GM23248 (cell line): ENCODE measurements at regions not wholly inside any gene's neighbourhood (a gene's known extent, or its start where the extent isn't known, plus 50 kb on each side); places are given as distances from the start of the nearest gene placed in this dataset.

ENCODE experiments used
- DNase-seq: peaks from one replicate; pipeline ENCODE4 v3.0.0-alpha.2; 2015
- H2AFZ ChIP-seq: fragments of 200-600 bp; sonication (generic); 2 replicates; pipeline ENCODE4 v1.6.1; 2016; ENCODE audit warnings: antibody characterized with exemption
- H3F3A ChIP-seq: fragments of 200-600 bp; sonication (generic); 2 replicates; pipeline ENCODE4 v1.6.1; 2016; ENCODE audit warnings: mild to moderate bottlenecking, antibody characterized with exemption, mixed run types; ENCODE audit not compliant: insufficient read depth
- H3K27ac ChIP-seq: fragments of 200-600 bp; sonication (generic); 2 replicates; pipeline ENCODE4 v1.5.1; 2016; ENCODE audit warnings: mild to moderate bottlenecking
- H3K27me3 ChIP-seq: fragments of 200-600 bp; sonication (generic); replicated peaks from 2 replicates; pipeline ENCODE4 v1.6.1; 2016; ENCODE audit warnings: mild to moderate bottlenecking; ENCODE audit not compliant: insufficient read depth
- H3K36me3 ChIP-seq: fragments of 200-600 bp; sonication (generic); 2 replicates; pipeline ENCODE4 v1.6.1; 2016; ENCODE audit warnings: low read depth, mild to moderate bottlenecking
- H3K4me1 ChIP-seq: fragments of 200-600 bp; sonication (generic); 2 replicates; pipeline ENCODE4 v1.6.1; 2016; ENCODE audit warnings: mild to moderate bottlenecking; ENCODE audit not compliant: insufficient read depth
- H3K4me2 ChIP-seq: fragments of 200-600 bp; sonication (generic); one replicate; pipeline ENCODE4 v1.6.1; 2016; ENCODE audit warnings: mild to moderate bottlenecking; ENCODE audit not compliant: unreplicated experiment
- H3K4me3 ChIP-seq: fragments of 200-600 bp; sonication (generic); 2 replicates; pipeline ENCODE4 v1.5.1; 2016; ENCODE audit warnings: mild to moderate bottlenecking
- H3K79me2 ChIP-seq: fragments of 200-600 bp; sonication (generic); 2 replicates; pipeline ENCODE4 v1.6.1; 2016; ENCODE audit warnings: mild to moderate bottlenecking; ENCODE audit not compliant: insufficient read depth
- H3K9ac ChIP-seq: fragments of 200-600 bp; sonication (generic); 2 replicates; pipeline ENCODE4 v1.6.1; 2016; ENCODE audit warnings: mild to moderate bottlenecking
- H3K9me2 ChIP-seq: fragments of 200-600 bp; sonication (generic); 2 replicates; pipeline ENCODE4 v1.6.1; 2016; ENCODE audit warnings: mixed run types, mild to moderate bottlenecking, moderate library complexity; ENCODE audit not compliant: insufficient read depth
- H3K9me3 ChIP-seq: fragments of 200-600 bp; sonication (generic); one replicate; pipeline ENCODE4 v1.6.1; 2017; ENCODE audit warnings: low read depth
- H4K20me1 ChIP-seq: fragments of 200-600 bp; sonication (generic); 2 replicates; pipeline ENCODE4 v1.6.0; 2016; ENCODE audit not compliant: insufficient read depth
- EZH2 ChIP-seq: fragments of 200-600 bp; sonication (generic); IDR thresholded peaks from 2 replicates; pipeline ENCODE4 v1.6.1; 2018; ENCODE audit warnings: antibody characterized with exemption, mild to moderate bottlenecking; ENCODE audit not compliant: insufficient read depth, poor library complexity, severe bottlenecking
- EZH2phosphoT487 ChIP-seq: fragments of 200-600 bp; sonication (generic); IDR thresholded peaks from 2 replicates; pipeline ENCODE4 v1.6.1; 2018; ENCODE audit warnings: antibody characterized with exemption, moderate library complexity, mild to moderate bottlenecking, low read depth; ENCODE audit not compliant: insufficient read depth
- WGBS, 2 experiments: methylation state at CpG; one replicate each; pipeline ENCODE4 v1.1.6; 2015 to 2017; ENCODE audit warnings: low lambda C conversion rate in 2 of 2, low coverage in 1 of 2; ENCODE audit errors: missing lambda C conversion rate in 2 of 2; 5-methylcytosine and 5-hydroxymethylcytosine counted together
- in situ Hi-C: fragments of 300-500 bp; cut with MboI; formaldehyde crosslinking; loops from 2 replicates; pipeline ENCODE4 v1.15.0; 2020

GRCh38 chr1:4447778-4448420 lies 206.5 kb upstream of the AJAP1 start:
- in situ Hi-C loops: no loop called here
- TF ChIP-seq EZH2phosphoT487 (no peak), EZH2 (no peak)
- no peak overlapping the region for H2AFZ ChIP-seq
- H3K9me2 ChIP-seq: no peaks in the 10 kb centered on the region
- H3F3A ChIP-seq: no peaks in the 10 kb centered on the region
- H3K4me2 ChIP-seq: no peak overlapping the region
- no peak overlapping the region for H3K4me3 ChIP-seq
- H3K9me3 ChIP-seq: no peaks in the 10 kb centered on the region
- no peak overlapping the region for H3K27ac ChIP-seq
- no peaks in the 10 kb centered on the region for H3K27me3 ChIP-seq
- WGBS, 2 experiments: 3 to 6% methylated on average over 11 of the region's 11 CpGs
- DNase-seq: no peak
- no peaks in the 10 kb centered on the region for H3K79me2 ChIP-seq
- H3K4me1 ChIP-seq: no peaks in the 10 kb centered on the region
- no peak overlapping the region for H3K9ac ChIP-seq
- no peaks in the 10 kb centered on the region for H4K20me1 ChIP-seq
- H3K36me3 ChIP-seq: no peaks in the 10 kb centered on the region

GRCh38 chr1:4449972-4450371 lies 204.4 kb upstream of the AJAP1 start:
- Histone ChIP-seq H4K20me1 (no peaks in the 10 kb centered on the region), H3K4me2 (no peak overlapping the region), H3K4me1 (no peaks in the 10 kb centered on the region), H3K4me3 (no peak overlapping the region), H3K27ac (no peak overlapping the region), H2AFZ (no peak overlapping the region), H3K79me2 (no peaks in the 10 kb centered on the region), H3K9me3 (no peaks in the 10 kb centered on the region), H3K27me3 (no peaks in the 10 kb centered on the region), H3K36me3 (no peaks in the 10 kb centered on the region), H3K9ac (no peak overlapping the region), H3F3A (no peaks in the 10 kb centered on the region), H3K9me2 (no peaks in the 10 kb centered on the region)
- in situ Hi-C loops: no loop called here
- TF ChIP-seq EZH2phosphoT487: no peak
- no peak for TF ChIP-seq EZH2
- WGBS, 2 experiments: 29 to 30% methylated on average over 5 of the region's 5 CpGs
- DNase-seq: no peak

- Histone ChIP-seq H3K36me3 (no peaks in the 10 kb centered on the region), H3K4me3 (no peak overlapping the region), H3K9me2 (no peaks in the 10 kb centered on the region), H3K4me1 (no peaks in the 10 kb centered on the region), H3K79me2 (no peaks in the 10 kb centered on the region), H3K27ac (no peak overlapping the region), H3K27me3 (no peaks in the 10 kb centered on the region), H4K20me1 (no peaks in the 10 kb centered on the region), H3K4me2 (no peak overlapping the region), H3K9me3 (no peaks in the 10 kb centered on the region), H3F3A (no peaks in the 10 kb centered on the region), H3K9ac (no peak overlapping the region), H2AFZ (no peak overlapping the region)
- 2 to 5% methylated on average over 1 of the region's 1 CpG for WGBS, 2 experiments
- TF ChIP-seq EZH2phosphoT487: no peak
- no peak for TF ChIP-seq EZH2
- no peak for DNase-seq
- in situ Hi-C loops: no loop called here
These were observed 201.7 kb upstream of the AJAP1 start for GRCh38 chr1:4452701-4453100.

- Histone ChIP-seq H3K9me3 (no peaks in the 10 kb centered on the region), H4K20me1 (no peaks in the 10 kb centered on the region), H3K79me2 (no peaks in the 10 kb centered on the region), H3K4me2 (no peak overlapping the region), H3F3A (no peaks in the 10 kb centered on the region), H3K4me3 (no peak overlapping the region), H3K4me1 (no peaks in the 10 kb centered on the region), H3K27me3 (no peaks in the 10 kb centered on the region), H3K9me2 (no peaks in the 10 kb centered on the region), H3K27ac (no peak overlapping the region), H2AFZ (no peak overlapping the region), H3K36me3 (no peaks in the 10 kb centered on the region), H3K9ac (no peak overlapping the region)
- no peak for TF ChIP-seq EZH2phosphoT487
- in situ Hi-C loops: no loop called here
- DNase-seq: no peak
- 24 to 32% methylated on average over 5 of the region's 5 CpGs for WGBS, 2 experiments
These were observed 194.4 kb upstream of the AJAP1 start for GRCh38 chr1:4460052-4460451.

- Histone ChIP-seq H3K27ac (no peak overlapping the region), H2AFZ (no peak overlapping the region), H3K4me1 (no peaks in the 10 kb centered on the region), H3K4me3 (no peak overlapping the region), H3K4me2 (no peak overlapping the region), H3K9me2 (no peaks in the 10 kb centered on the region), H3K27me3 (no peaks in the 10 kb centered on the region), H3K79me2 (no peaks in the 10 kb centered on the region), H3K9me3 (no peaks in the 10 kb centered on the region), H3K36me3 (no peaks in the 10 kb centered on the region), H4K20me1 (no peaks in the 10 kb centered on the region), H3F3A (no peaks in the 10 kb centered on the region), H3K9ac (no peak overlapping the region)
- DNase-seq: no peak
- in situ Hi-C loops: no loop called here
- TF ChIP-seq EZH2 (no peak), EZH2phosphoT487 (no peak)
- WGBS, 2 experiments: 26 to 29% methylated on average over 14 of the region's 14 CpGs
These were observed 193.8 kb upstream of the AJAP1 start for GRCh38 chr1:4460651-4461050.
